ENCODE measurements at regions not wholly inside any gene's neighbourhood (a gene's known extent, or its start where the extent isn't known, plus 50 kb on each side); places are given as distances from the start of the nearest gene placed in this dataset.
"Not testable (repeated sequence)": the region's sequence is repeated elsewhere in the genome, so short reads cannot be mapped to it uniquely, and the experiment has no call there.

DNA sequence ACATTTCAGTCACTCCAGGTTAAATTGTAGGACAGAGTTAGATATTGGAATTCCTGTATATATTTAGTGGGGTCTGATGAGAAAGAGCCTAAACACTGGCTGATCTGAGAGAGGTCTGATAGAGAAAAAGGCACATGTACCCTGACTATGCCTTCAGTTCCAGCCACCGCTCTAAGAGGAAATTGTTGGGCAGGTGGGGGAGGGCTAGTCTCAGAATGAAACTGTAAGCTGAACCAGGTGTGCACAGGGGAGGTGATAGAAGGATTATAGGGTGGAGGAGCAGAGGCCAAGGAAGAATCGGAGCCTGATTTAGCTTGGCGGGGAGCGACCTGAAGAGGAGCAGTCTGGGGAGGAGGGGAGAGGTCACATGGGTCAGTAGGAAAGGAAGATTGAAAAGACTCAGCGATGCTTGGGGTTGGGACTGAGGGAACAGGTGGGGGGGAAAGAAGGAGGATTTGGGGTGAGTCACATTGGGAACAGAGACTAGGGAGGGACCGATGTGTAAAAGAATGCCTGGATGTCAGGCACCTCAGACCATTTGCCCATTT, 74.3 kb upstream of the SIRPG start:
- not testable (repeated sequence) for H3K27ac ChIP-seq (ENCODE audit: low read length, poor library complexity, severe bottlenecking); H2BK5ac ChIP-seq (ENCODE audit: low read depth, low read length, poor library complexity, severe bottlenecking); H3K36me3 ChIP-seq (ENCODE audit: control insufficient read depth in 1 of 2, insufficient read depth in 2 of 2, low read depth in 1 of 2, low read length in 2 of 2); H3K4ac ChIP-seq (ENCODE audit: low read depth in 1 of 2, low read length in 2 of 2); H3K9me3 ChIP-seq (ENCODE audit: control insufficient read depth, low read length); H3K4me1 ChIP-seq (ENCODE audit: control insufficient read depth, insufficient read depth, low read depth, low read length); H4K8ac ChIP-seq (ENCODE audit: low read length); H2BK15ac ChIP-seq (ENCODE audit: low read depth, poor library complexity, severe bottlenecking); H2AFZ ChIP-seq (ENCODE audit: low read depth, low read length); H2BK120ac ChIP-seq (ENCODE audit: low read depth, low read length); H2BK12ac ChIP-seq (ENCODE audit: low read length in 2 of 2); H3K18ac ChIP-seq (ENCODE audit: low read depth in 1 of 2, low read length in 2 of 2); H2AK5ac ChIP-seq (ENCODE audit: low read length, severe bottlenecking); H3K23ac ChIP-seq (ENCODE audit: low read length in 2 of 2); DNase-seq; H3K9ac ChIP-seq (ENCODE audit: low read length); H3K4me2 ChIP-seq (ENCODE audit: low read length, poor library complexity, severe bottlenecking); H3K4me3 ChIP-seq (ENCODE audit: insufficient read depth in 1 of 2, low read depth in 1 of 2, low read length in 2 of 2); H3K27me3 ChIP-seq (ENCODE audit: control insufficient read depth in 1 of 2, insufficient read depth in 1 of 2, low read length in 2 of 2); H3K79me1 ChIP-seq (replicated peaks; ENCODE audit: low read length, poor library complexity, severe bottlenecking); H3K14ac ChIP-seq (ENCODE audit: low read length in 2 of 2); H4K91ac ChIP-seq (ENCODE audit: low read length)
- 91% methylated on average over 6 of the region's 6 CpGs for WGBS

DNA sequence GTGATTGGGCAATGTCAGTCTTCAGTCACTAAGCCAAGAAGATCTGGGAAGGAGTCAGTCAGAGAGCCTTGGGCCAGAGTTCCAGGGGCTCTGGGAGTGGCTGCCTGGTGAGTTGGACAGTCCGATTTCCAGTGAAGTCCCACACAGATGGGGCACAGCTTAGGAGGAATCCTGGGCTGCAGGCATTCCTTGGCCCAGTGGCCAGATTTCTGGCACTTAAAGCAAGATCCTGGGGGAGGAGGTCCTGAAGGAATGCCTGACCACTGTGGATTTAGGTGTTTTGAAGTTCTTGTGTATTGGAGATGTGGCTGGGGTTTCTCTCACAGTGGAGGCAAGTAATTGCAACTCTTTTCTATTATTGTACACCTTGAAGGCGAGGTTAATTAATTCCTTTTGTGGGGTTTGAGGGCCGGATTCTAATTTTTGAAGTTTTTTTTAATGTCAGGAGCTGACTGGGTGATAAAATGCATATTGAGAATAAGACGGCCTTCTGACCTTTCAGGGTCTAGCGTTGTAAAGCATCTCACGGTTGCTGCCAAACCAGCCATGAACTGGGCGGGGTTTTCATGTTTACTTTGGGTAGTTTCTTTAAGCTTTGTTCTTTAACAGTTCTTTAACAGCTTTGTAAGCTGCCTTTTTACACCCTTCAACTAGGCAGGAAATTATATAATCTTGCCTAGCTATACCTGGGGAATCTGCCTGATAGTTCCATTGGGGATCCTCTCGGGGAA, 73.6 kb upstream of the SIRPG start:
- H4K91ac ChIP-seq (ENCODE audit: low read length); H2BK12ac ChIP-seq (ENCODE audit: low read length in 2 of 2); H4K8ac ChIP-seq (ENCODE audit: low read length); H3K18ac ChIP-seq (ENCODE audit: low read depth in 1 of 2, low read length in 2 of 2); H2BK120ac ChIP-seq (ENCODE audit: low read depth, low read length); H3K23ac ChIP-seq (ENCODE audit: low read length in 2 of 2); H2BK5ac ChIP-seq (ENCODE audit: low read depth, low read length, poor library complexity, severe bottlenecking); H3K4me1 ChIP-seq (ENCODE audit: control insufficient read depth, insufficient read depth, low read depth, low read length); H2BK15ac ChIP-seq (ENCODE audit: low read depth, poor library complexity, severe bottlenecking); H3K4ac ChIP-seq (ENCODE audit: low read depth in 1 of 2, low read length in 2 of 2); H3K79me1 ChIP-seq (replicated peaks; ENCODE audit: low read length, poor library complexity, severe bottlenecking); H3K27me3 ChIP-seq (ENCODE audit: control insufficient read depth in 1 of 2, insufficient read depth in 1 of 2, low read length in 2 of 2); H3K14ac ChIP-seq (ENCODE audit: low read length in 2 of 2); H3K4me3 ChIP-seq (ENCODE audit: insufficient read depth in 1 of 2, low read depth in 1 of 2, low read length in 2 of 2); H3K4me2 ChIP-seq (ENCODE audit: low read length, poor library complexity, severe bottlenecking); H3K9me3 ChIP-seq (ENCODE audit: control insufficient read depth, low read length); H3K36me3 ChIP-seq (ENCODE audit: control insufficient read depth in 1 of 2, insufficient read depth in 2 of 2, low read depth in 1 of 2, low read length in 2 of 2); H2AK5ac ChIP-seq (ENCODE audit: low read length, severe bottlenecking); DNase-seq; H3K27ac ChIP-seq (ENCODE audit: low read length, poor library complexity, severe bottlenecking); H2AFZ ChIP-seq (ENCODE audit: low read depth, low read length); H3K9ac ChIP-seq (ENCODE audit: low read length): not testable (repeated sequence)
- 85% methylated on average over 8 of the region's 8 CpGs for WGBS

- not testable (repeated sequence) for H2BK5ac ChIP-seq (ENCODE audit: low read depth, low read length, poor library complexity, severe bottlenecking); H3K14ac ChIP-seq (ENCODE audit: low read length in 2 of 2); H3K23ac ChIP-seq (ENCODE audit: low read length in 2 of 2); H2BK15ac ChIP-seq (ENCODE audit: low read depth, poor library complexity, severe bottlenecking); H2AK5ac ChIP-seq (ENCODE audit: low read length, severe bottlenecking); H3K18ac ChIP-seq (ENCODE audit: low read depth in 1 of 2, low read length in 2 of 2); H3K9ac ChIP-seq (ENCODE audit: low read length); H3K4ac ChIP-seq (ENCODE audit: low read depth in 1 of 2, low read length in 2 of 2); H2BK12ac ChIP-seq (ENCODE audit: low read length in 2 of 2); H2AFZ ChIP-seq (ENCODE audit: low read depth, low read length); H3K4me2 ChIP-seq (ENCODE audit: low read length, poor library complexity, severe bottlenecking); H3K4me1 ChIP-seq (ENCODE audit: control insufficient read depth, insufficient read depth, low read depth, low read length); H4K8ac ChIP-seq (ENCODE audit: low read length); H2BK120ac ChIP-seq (ENCODE audit: low read depth, low read length); H3K27ac ChIP-seq (ENCODE audit: low read length, poor library complexity, severe bottlenecking); H3K36me3 ChIP-seq (ENCODE audit: control insufficient read depth in 1 of 2, insufficient read depth in 2 of 2, low read depth in 1 of 2, low read length in 2 of 2); H3K27me3 ChIP-seq (ENCODE audit: control insufficient read depth in 1 of 2, insufficient read depth in 1 of 2, low read length in 2 of 2); H3K79me1 ChIP-seq (replicated peaks; ENCODE audit: low read length, poor library complexity, severe bottlenecking); H3K4me3 ChIP-seq (ENCODE audit: insufficient read depth in 1 of 2, low read depth in 1 of 2, low read length in 2 of 2); DNase-seq; H4K91ac ChIP-seq (ENCODE audit: low read length); H3K9me3 ChIP-seq (ENCODE audit: control insufficient read depth, low read length)
- WGBS = 76% methylated on average over 3 of the region's 3 CpGs
Observed at GRCh38 chr20:1727303-1727702, 69.7 kb upstream of the SIRPG start.

- Histone ChIP-seq H4K91ac (ENCODE audit: low read length) (no peak overlapping the region), H3K9ac (ENCODE audit: low read length) (no peak overlapping the region)
- 62% methylated on average over 2 of the region's 3 CpGs for WGBS
Observed at GRCh38 chr20:1724901-1725300, 67.3 kb upstream of the SIRPG start.

More at GRCh38 chr20:1724901-1725300, 67.3 kb upstream of the SIRPG start:
- Histone ChIP-seq H3K4me2 (ENCODE audit: low read length, poor library complexity, severe bottlenecking) (no peak overlapping the region), H3K79me1 (replicated peaks; ENCODE audit: low read length, poor library complexity, severe bottlenecking) (no peaks in the 10 kb centered on the region), H3K4ac (ENCODE audit: low read depth in 1 of 2, low read length in 2 of 2) (no peak overlapping the region), H4K8ac (ENCODE audit: low read length) (no peak overlapping the region), H3K23ac (ENCODE audit: low read length in 2 of 2) (no peak overlapping the region), H3K9me3 (ENCODE audit: control insufficient read depth, low read length) (no peaks in the 10 kb centered on the region), H3K27me3 (ENCODE audit: control insufficient read depth in 1 of 2, insufficient read depth in 1 of 2, low read length in 2 of 2) (no peaks in the 10 kb centered on the region), H2BK12ac (ENCODE audit: low read length in 2 of 2) (no peak overlapping the region), H2BK120ac (ENCODE audit: low read depth, low read length) (no peak overlapping the region), H2AFZ (ENCODE audit: low read depth, low read length) (no peak overlapping the region), H3K18ac (ENCODE audit: low read depth in 1 of 2, low read length in 2 of 2) (no peak overlapping the region), H2BK15ac (ENCODE audit: low read depth, poor library complexity, severe bottlenecking) (no peak overlapping the region), H3K36me3 (ENCODE audit: control insufficient read depth in 1 of 2, insufficient read depth in 2 of 2, low read depth in 1 of 2, low read length in 2 of 2) (no peaks in the 10 kb centered on the region), H2BK5ac (ENCODE audit: low read depth, low read length, poor library complexity, severe bottlenecking) (no peak overlapping the region), H3K14ac (ENCODE audit: low read length in 2 of 2) (no peak overlapping the region), H3K4me1 (ENCODE audit: control insufficient read depth, insufficient read depth, low read depth, low read length) (no peaks in the 10 kb centered on the region), H2AK5ac (ENCODE audit: low read length, severe bottlenecking) (no peak overlapping the region), H3K4me3 (ENCODE audit: insufficient read depth in 1 of 2, low read depth in 1 of 2, low read length in 2 of 2) (no peak overlapping the region), H3K27ac (ENCODE audit: low read length, poor library complexity, severe bottlenecking) (no peak overlapping the region)
- no peak for DNase-seq

Data from mesenchymal stem cell (in vitro differentiated cells and primary cell).